H1 (cell line): ENCODE measurements at regions not wholly inside any gene's neighbourhood (a gene's known extent, or its start where the extent isn't known, plus 50 kb on each side); places are given as distances from the start of the nearest gene placed in this dataset.

Experiments used
- CTCF ChIA-PET: fragments of 300-600 bp; sonication (Branson Sonifier 250); formaldehyde crosslinking; loops from one replicate; lab custom pipeline; 2021; ENCODE audit not compliant: partially characterized antibody; lab: Charles Lee
- POLR2A ChIA-PET: fragments of 300-600 bp; sonication (Branson Sonifier 250); formaldehyde crosslinking; loops from one replicate; lab custom pipeline; 2021; ENCODE audit warnings: inconsistent platforms; ENCODE audit not compliant: partially characterized antibody; lab: Charles Lee
- DNase-seq, 2 experiments: peaks; one replicate each; pipeline versions ENCODE4 v3.0.0 to v3.0.0-alpha.2; 2010 to 2022; ENCODE audit warnings: low spot score in 2 of 2, low read depth in 1 of 2, mixed read lengths in 1 of 2
- FAIRE-seq: peaks from 2 replicates; lab custom pipeline; 2011; peaks lifted over from hg19 to GRCh38; lab: Jason Lieb, UNC
- H2AFZ ChIP-seq: 2 replicates; pipeline ENCODE4 v1.8.1; 2012; ENCODE audit warnings: low read length, inconsistent platforms
- H2AK5ac ChIP-seq: 2 replicates; pipeline ENCODE4 v1.6.1; 2013; ENCODE audit warnings: low read depth, low read length
- H2BK120ac ChIP-seq: replicated peaks from 2 replicates; pipeline ENCODE3; 2013; ENCODE audit warnings: low read depth, low read length, inconsistent platforms
- H2BK12ac ChIP-seq: 2 replicates; pipeline ENCODE4 v1.6.1; 2013; ENCODE audit warnings: low read depth, low read length
- H2BK15ac ChIP-seq: 2 replicates; pipeline ENCODE4 v1.6.1; 2013; ENCODE audit warnings: low read length
- H2BK20ac ChIP-seq: 2 replicates; pipeline ENCODE4 v1.6.1; 2013; ENCODE audit warnings: low read length
- H2BK5ac ChIP-seq: 2 replicates; pipeline ENCODE4 v1.6.1; 2013; ENCODE audit warnings: low read depth, low read length
- H3K14ac ChIP-seq: 2 replicates; pipeline ENCODE4 v1.6.1; 2013; ENCODE audit warnings: inconsistent platforms; ENCODE audit not compliant: insufficient read length
- H3K18ac ChIP-seq: 2 replicates; pipeline ENCODE4 v1.6.1; 2013; ENCODE audit warnings: low read length; ENCODE audit errors: extremely low read depth
- H3K23ac ChIP-seq: 2 replicates; pipeline ENCODE4 v1.6.1; 2013; ENCODE audit warnings: inconsistent platforms; ENCODE audit not compliant: insufficient read length
- H3K23me2 ChIP-seq: 2 replicates; pipeline ENCODE4 v1.6.1; 2013; ENCODE audit warnings: low read depth, low read length
- H3K27ac ChIP-seq: 2 replicates; pipeline ENCODE4 v1.6.1; 2011; ENCODE audit warnings: low read depth, low read length, inconsistent platforms
- H3K27me3 ChIP-seq, 4 experiments: replicated peaks in 1 of 4; 1 replicate in 1 of 4; 2 replicates in 3 of 4; pipeline versions ENCODE4 v1.6.1 to v1.8.1; 2011 to 2013; ENCODE audit warnings: low read length in 3 of 4, mild to moderate bottlenecking in 3 of 4, inconsistent platforms in 2 of 4, mixed read lengths in 2 of 4, moderate library complexity in 1 of 4; ENCODE audit not compliant: control insufficient read depth in 3 of 4, insufficient read depth in 3 of 4; ENCODE audit errors: extremely low read depth in 1 of 4
- H3K36me3 ChIP-seq, 4 experiments: 2 replicates each; pipeline versions ENCODE4 v1.6.1 to v1.8.1; 2011 to 2013; ENCODE audit warnings: mild to moderate bottlenecking in 4 of 4, low read length in 3 of 4, moderate library complexity in 2 of 4, control low read depth in 1 of 4, inconsistent platforms in 1 of 4; ENCODE audit not compliant: insufficient read depth in 4 of 4, control insufficient read depth in 2 of 4
- H3K4ac ChIP-seq: replicated peaks from 2 replicates; pipeline ENCODE3; 2013; ENCODE audit warnings: low read length, low read depth, mixed read lengths, inconsistent platforms; ENCODE audit not compliant: insufficient read length
- H3K4me1 ChIP-seq, 4 experiments: replicated peaks in 1 of 4; 1 replicate in 1 of 4; 2 replicates in 3 of 4; pipeline versions ENCODE4 v1.6.1 to v1.8.1; 2011 to 2013; ENCODE audit warnings: low read length in 3 of 4, inconsistent platforms in 2 of 4, mixed read lengths in 1 of 4; ENCODE audit not compliant: insufficient read depth in 4 of 4, control insufficient read depth in 3 of 4
- H3K4me2 ChIP-seq, 2 experiments: 2 replicates each; pipeline versions ENCODE4 v1.6.1 to v1.8.1; 2011 to 2013; ENCODE audit warnings: low read depth in 2 of 2, low read length in 2 of 2, control low read depth in 1 of 2, inconsistent platforms in 1 of 2, mild to moderate bottlenecking in 1 of 2; ENCODE audit not compliant: insufficient read depth in 1 of 2
- H3K4me3 ChIP-seq, 4 experiments: fragments of 200-600, 300-600 bp in 1 of 4; sonication (generic), shearing (Covaris generic), sonication (Bioruptor Twin) in 1 of 4; 2 replicates each; pipeline versions ENCODE4 v1.5.1 to v1.8.1; 2011 to 2016; ENCODE audit warnings: low read length in 4 of 4, low read depth in 3 of 4, control low read depth in 2 of 4, inconsistent platforms in 2 of 4, mild to moderate bottlenecking in 2 of 4, mixed read lengths in 1 of 4, moderate library complexity in 1 of 4; ENCODE audit not compliant: insufficient read depth in 2 of 4; ENCODE audit errors: extremely low read depth in 1 of 4
- H3K56ac ChIP-seq: replicated peaks from 2 replicates; pipeline ENCODE3; 2013; ENCODE audit warnings: low read depth, mild to moderate bottlenecking, mixed read lengths, low read length, inconsistent platforms; ENCODE audit not compliant: insufficient read length
- H3K79me1 ChIP-seq: 2 replicates; pipeline ENCODE4 v1.6.1; 2013; ENCODE audit warnings: low read depth, low read length, control low read depth
- H3K79me2 ChIP-seq, 2 experiments: 2 replicates each; pipeline versions ENCODE4 v1.6.1 to v1.8.1; 2012 to 2013; ENCODE audit warnings: low read length in 2 of 2, mild to moderate bottlenecking in 2 of 2, inconsistent platforms in 1 of 2; ENCODE audit not compliant: insufficient read depth in 2 of 2, control insufficient read depth in 1 of 2
- H3K9ac ChIP-seq, 4 experiments: replicated peaks in 1 of 4; 1 replicate in 1 of 4; 2 replicates in 3 of 4; pipeline versions ENCODE4 v1.6.1 to v1.8.1; 2011 to 2013; ENCODE audit warnings: low read depth in 3 of 4, low read length in 3 of 4, control low read depth in 2 of 4, mild to moderate bottlenecking in 2 of 4, moderate library complexity in 2 of 4, inconsistent platforms in 1 of 4; ENCODE audit errors: extremely low read depth in 1 of 4
- H3K9me3 ChIP-seq, 2 experiments: 2 replicates each; pipeline versions ENCODE4 v1.6.1 to v1.8.1; 2012 to 2013; ENCODE audit warnings: mild to moderate bottlenecking in 2 of 2, moderate library complexity in 2 of 2, control low read depth in 1 of 2, inconsistent platforms in 1 of 2, low read depth in 1 of 2, low read length in 1 of 2, mixed read lengths in 1 of 2; ENCODE audit not compliant: insufficient read depth in 2 of 2
- H4K20me1 ChIP-seq, 2 experiments: replicated peaks in 1 of 2; 2 replicates each; pipeline versions ENCODE3 to v1.8.1; 2011 to 2013; ENCODE audit warnings: inconsistent platforms in 2 of 2, low read length in 2 of 2, mild to moderate bottlenecking in 1 of 2; ENCODE audit not compliant: insufficient read depth in 2 of 2, control insufficient read depth in 1 of 2
- H4K5ac ChIP-seq: 2 replicates; pipeline ENCODE4 v1.6.1; 2013; ENCODE audit warnings: low read length, low read depth, mixed read lengths, inconsistent platforms; ENCODE audit not compliant: insufficient read length
- H4K8ac ChIP-seq: 2 replicates; pipeline ENCODE4 v1.8.0; 2013; ENCODE audit warnings: mild to moderate bottlenecking, moderate library complexity, low read length, inconsistent platforms; ENCODE audit not compliant: insufficient read depth; ENCODE audit errors: extremely low read depth
- H4K91ac ChIP-seq: replicated peaks from 2 replicates; pipeline ENCODE3; 2013; ENCODE audit warnings: low read length, mixed read lengths, inconsistent platforms; ENCODE audit not compliant: insufficient read length
- CBX5 ChIP-seq: fragments of 300-800, 300-1000 bp; sonication (generic); IDR thresholded peaks from 2 replicates; pipeline ENCODE4 v1.7.1; 2016; ENCODE audit warnings: antibody characterized with exemption, low read length, low read depth
- CHD1 ChIP-seq: IDR thresholded peaks from 2 replicates; pipeline ENCODE4 v1.6.1; 2012; ENCODE audit warnings: low read depth, low read length, improper control_type of control experiment
- HDAC2 ChIP-seq, 2 experiments: fragments of 300-600 bp in 1 of 2; sonication (generic) in 1 of 2; IDR thresholded peaks; 2 replicates each; pipeline ENCODE4 v1.6.1; 2011 to 2012; ENCODE audit warnings: low read depth in 2 of 2, low read length in 2 of 2, mild to moderate bottlenecking in 2 of 2, moderate library complexity in 2 of 2, borderline replicate concordance in 1 of 2, inconsistent platforms in 1 of 2
- KDM5A ChIP-seq: fragments of 200-600 bp; IDR thresholded peaks from 2 replicates; pipeline ENCODE4 v1.7.1; 2012; ENCODE audit warnings: mild to moderate bottlenecking, low read length, inconsistent platforms, mixed read lengths
- POLR2AphosphoS5 ChIP-seq: IDR thresholded peaks from 2 replicates; pipeline ENCODE4 v1.6.1; 2011; ENCODE audit warnings: low read depth, low read length
- POU5F1 ChIP-seq: IDR thresholded peaks from 2 replicates; pipeline ENCODE4 v1.6.1; 2011; ENCODE audit warnings: low read depth, mild to moderate bottlenecking, low read length, moderate library complexity
- RFX5 ChIP-seq: IDR thresholded peaks from 2 replicates; pipeline ENCODE4 v1.6.1; 2011; ENCODE audit warnings: low read depth, low read length, improper control_type of control experiment, borderline replicate concordance
- SIN3A ChIP-seq, 2 experiments: IDR thresholded peaks in 1 of 2; conservative IDR thresholded peaks in 1 of 2; 2 replicates each; pipeline ENCODE4 v1.6.1; 2011 to 2012; ENCODE audit warnings: low read length in 2 of 2, improper control_type of control experiment in 1 of 2, low read depth in 1 of 2, mild to moderate bottlenecking in 1 of 2
- SP4 ChIP-seq: IDR thresholded peaks from 2 replicates; pipeline ENCODE4 v1.6.1; 2012; ENCODE audit warnings: low read length, inconsistent platforms
- TAF1 ChIP-seq: IDR thresholded peaks from 2 replicates; pipeline ENCODE4 v1.6.1; 2011; ENCODE audit warnings: mild to moderate bottlenecking, low read depth, low read length
- YY1 ChIP-seq: IDR thresholded peaks from 2 replicates; pipeline ENCODE4 v1.6.1; 2011; ENCODE audit warnings: low read depth, mild to moderate bottlenecking, low read length
- WGBS, 2 experiments: shearing (Covaris generic) in 1 of 2; methylation state at CpG; one replicate each; pipeline versions ENCODE4 v1.1.6 to v1.1.7; 2013 to 2015; ENCODE audit warnings: low lambda C conversion rate in 2 of 2, mixed read lengths in 2 of 2, inconsistent platforms in 1 of 2, low coverage in 1 of 2, missing lambda C conversion rate in 1 of 2; ENCODE audit not compliant: insufficient replicate concordance in 2 of 2, insufficient coverage in 1 of 2, insufficient read length in 1 of 2; ENCODE audit errors: extremely low coverage in 1 of 2, missing lambda C conversion rate in 1 of 2; 5-methylcytosine and 5-hydroxymethylcytosine counted together
- TF ChIP-seq, protein P1 (sequence below): IDR thresholded peaks from 2 replicates; pipeline ENCODE4 v1.6.1; 2012; ENCODE audit warnings: low read length, inconsistent platforms
- TF ChIP-seq, protein P2 (sequence below): IDR thresholded peaks from 2 replicates; pipeline ENCODE4 v1.6.1; 2011; ENCODE audit warnings: low read depth, mild to moderate bottlenecking, low read length; ENCODE audit not compliant: insufficient read depth

DNA sequence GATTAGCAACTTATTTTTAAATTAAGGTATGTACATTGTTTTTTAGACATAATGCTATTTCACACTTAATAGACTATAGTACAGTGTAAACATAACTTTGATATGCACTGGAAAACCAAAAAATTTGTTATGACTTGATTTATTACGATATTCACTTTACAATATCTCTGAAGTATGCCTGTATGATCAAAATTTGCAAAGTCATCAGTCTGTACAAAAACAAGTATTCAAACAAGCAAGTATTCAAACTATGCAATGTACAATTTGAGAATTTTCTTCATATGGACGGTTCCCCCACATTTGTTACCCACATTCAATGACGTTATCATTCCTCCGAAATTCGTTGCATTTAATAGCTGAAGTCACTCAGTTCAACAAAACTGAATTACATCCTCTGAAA is 147.9 kb downstream of the AVL9 start:
- H3K4me2 ChIP-seq = no peak overlapping the region
- H3K79me2 ChIP-seq = no peaks in the 10 kb centered on the region
- H3K79me1 ChIP-seq = no peaks in the 10 kb centered on the region
- no peak overlapping the region for H2BK120ac ChIP-seq
- H2BK12ac ChIP-seq = no peak overlapping the region
- no peak overlapping the region for H3K56ac ChIP-seq
- no peaks in the 10 kb centered on the region for H3K27me3 ChIP-seq
- no peak overlapping the region for H4K5ac ChIP-seq
- no peak for DNase-seq
- H3K4ac ChIP-seq = no peak overlapping the region
- no peak overlapping the region for H4K8ac ChIP-seq
- H4K20me1 ChIP-seq = no peaks in the 10 kb centered on the region
- H3K27ac ChIP-seq = no peak overlapping the region
- H3K36me3 ChIP-seq = no peaks in the 10 kb centered on the region
- H2BK20ac ChIP-seq = no peak overlapping the region
- FAIRE-seq = no peak
- CTCF ChIA-PET = no interaction called here
- no peak overlapping the region for H2AFZ ChIP-seq
- no peak overlapping the region for H2BK5ac ChIP-seq
- 95% methylated on average over 5 of the region's 5 CpGs; no CpG with 5 or more reads in 1 of the 2 experiments for WGBS, 2 experiments
- no peak overlapping the region for H2AK5ac ChIP-seq
- no peaks in the 10 kb centered on the region for H3K4me1 ChIP-seq
- H4K91ac ChIP-seq = no peak overlapping the region
- H2BK15ac ChIP-seq = no peak overlapping the region
- POLR2A ChIA-PET = no interaction called here
- H3K23me2 ChIP-seq = no peaks in the 10 kb centered on the region
- no peaks in the 10 kb centered on the region for H3K9me3 ChIP-seq
- no peak overlapping the region for H3K4me3 ChIP-seq
- H3K18ac ChIP-seq = no peak overlapping the region
- no peak overlapping the region for H3K9ac ChIP-seq
- H3K23ac ChIP-seq = no peak overlapping the region
- H3K14ac ChIP-seq = no peak overlapping the region
- TF ChIP-seq RFX5 (no peak), HDAC2 (IDR thresholded peaks at IDR 0.05; ENCODE audit: borderline replicate concordance in 1 of 2, low read depth in 2 of 2, low read length in 2 of 2) (no peak), POLR2AphosphoS5 (no peak), CHD1 (no peak), YY1 (no peak), SP4 (no peak), KDM5A (no peak), SIN3A (conservative IDR thresholded peaks at IDR 0.05 in 1 of 2, IDR thresholded peaks at IDR 0.05 in 1 of 2; ENCODE audit: low read depth in 1 of 2, low read length in 2 of 2) (no peak), POU5F1 (no peak), CBX5 (no peak), TAF1 (no peak)
- TF ChIP-seq, protein P1, sequence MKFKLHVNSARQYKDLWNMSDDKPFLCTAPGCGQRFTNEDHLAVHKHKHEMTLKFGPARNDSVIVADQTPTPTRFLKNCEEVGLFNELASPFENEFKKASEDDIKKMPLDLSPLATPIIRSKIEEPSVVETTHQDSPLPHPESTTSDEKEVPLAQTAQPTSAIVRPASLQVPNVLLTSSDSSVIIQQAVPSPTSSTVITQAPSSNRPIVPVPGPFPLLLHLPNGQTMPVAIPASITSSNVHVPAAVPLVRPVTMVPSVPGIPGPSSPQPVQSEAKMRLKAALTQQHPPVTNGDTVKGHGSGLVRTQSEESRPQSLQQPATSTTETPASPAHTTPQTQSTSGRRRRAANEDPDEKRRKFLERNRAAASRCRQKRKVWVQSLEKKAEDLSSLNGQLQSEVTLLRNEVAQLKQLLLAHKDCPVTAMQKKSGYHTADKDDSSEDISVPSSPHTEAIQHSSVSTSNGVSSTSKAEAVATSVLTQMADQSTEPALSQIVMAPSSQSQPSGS = no peak
- TF ChIP-seq, protein P2, sequence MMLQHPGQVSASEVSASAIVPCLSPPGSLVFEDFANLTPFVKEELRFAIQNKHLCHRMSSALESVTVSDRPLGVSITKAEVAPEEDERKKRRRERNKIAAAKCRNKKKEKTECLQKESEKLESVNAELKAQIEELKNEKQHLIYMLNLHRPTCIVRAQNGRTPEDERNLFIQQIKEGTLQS = no peak
